CD4-positive, alpha-beta T cell treated with Interleukin-21 for 1 hour (primary cell): ENCODE measurements at regions not wholly inside any gene's neighbourhood (a gene's known extent, or its start where the extent isn't known, plus 50 kb on each side); places are given as distances from the start of the nearest gene placed in this dataset.

Experiments used
- DNase-seq: peaks from one replicate; pipeline ENCODE4 v3.0.0-alpha.2; 2020

DNA sequence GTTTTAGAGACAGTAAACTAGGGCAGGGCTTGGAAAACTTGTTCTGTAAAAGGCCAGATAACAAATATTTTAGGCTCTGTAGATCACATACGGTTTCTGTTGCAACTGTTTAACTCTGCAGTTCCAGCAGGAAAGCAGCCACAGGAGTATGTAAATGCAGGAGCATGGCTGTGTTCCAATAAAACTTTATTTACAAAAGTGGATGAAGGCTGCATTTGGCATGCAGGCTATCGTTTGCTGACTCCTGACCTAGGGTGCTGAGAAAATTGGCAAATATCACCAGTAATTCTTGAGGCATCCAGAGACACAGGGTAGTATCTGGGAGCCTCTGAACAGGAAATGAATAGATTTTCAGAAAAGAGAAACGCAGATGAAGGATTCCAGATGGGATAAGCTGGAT, 274.0 kb downstream of the MAF start:
- no peak for DNase-seq

DNA sequence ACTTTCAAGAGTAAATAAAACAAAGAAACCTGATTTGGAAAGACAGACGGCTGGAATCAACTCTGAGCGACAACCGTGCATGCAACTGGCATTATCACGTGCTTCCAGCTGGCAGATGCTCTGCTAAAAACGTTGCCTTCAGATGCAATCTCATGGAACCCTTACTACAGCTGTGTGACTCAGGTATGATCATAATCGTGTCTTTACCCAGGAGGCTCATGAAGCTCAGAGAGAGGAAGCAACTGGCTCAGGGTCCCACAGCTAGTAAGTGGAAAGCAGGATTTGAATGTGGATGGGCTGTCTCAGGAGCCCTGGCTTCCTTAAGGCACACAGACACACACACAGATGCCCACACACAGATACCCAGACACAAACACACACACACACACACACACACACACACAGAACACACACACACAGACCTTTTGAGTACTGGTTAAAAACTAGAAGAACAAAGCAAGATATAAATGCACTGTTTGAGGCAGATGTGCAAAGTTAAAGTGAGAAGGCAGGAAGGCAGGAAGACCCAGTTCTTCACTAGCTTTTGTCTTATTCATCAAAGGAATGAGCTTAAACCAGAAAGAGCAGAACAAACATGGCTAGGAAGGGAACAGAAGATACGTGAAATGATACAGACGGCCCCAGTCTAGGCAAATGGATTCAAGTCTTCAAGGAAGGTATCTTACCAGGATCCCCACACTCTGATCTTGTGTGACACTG, 275.2 kb downstream of the MAF start:
- DNase-seq = no peak

DNA sequence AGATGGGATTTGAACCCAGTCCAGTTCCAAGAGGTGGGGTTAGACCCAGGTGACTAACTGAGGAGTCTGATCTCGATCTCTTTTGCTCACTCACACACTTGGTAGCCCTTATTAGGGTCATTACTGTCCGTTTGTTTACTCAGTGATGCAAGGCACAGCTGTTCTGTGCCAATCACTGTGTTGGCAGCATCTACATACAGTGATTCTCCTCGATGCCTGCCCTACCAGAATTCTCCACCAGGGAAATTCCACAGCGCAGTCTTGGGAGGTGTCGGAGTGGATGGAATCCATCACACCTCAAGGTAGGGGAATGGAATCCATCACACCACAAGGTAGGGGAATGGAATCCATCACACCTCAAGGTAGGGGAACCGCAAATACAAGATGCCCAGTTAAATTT, 279.6 kb downstream of the MAF start:
- no peak for DNase-seq

- DNase-seq = no peak
Observed at GRCh38 chr16:79318143-79318899, 282.2 kb downstream of the MAF start.

DNA sequence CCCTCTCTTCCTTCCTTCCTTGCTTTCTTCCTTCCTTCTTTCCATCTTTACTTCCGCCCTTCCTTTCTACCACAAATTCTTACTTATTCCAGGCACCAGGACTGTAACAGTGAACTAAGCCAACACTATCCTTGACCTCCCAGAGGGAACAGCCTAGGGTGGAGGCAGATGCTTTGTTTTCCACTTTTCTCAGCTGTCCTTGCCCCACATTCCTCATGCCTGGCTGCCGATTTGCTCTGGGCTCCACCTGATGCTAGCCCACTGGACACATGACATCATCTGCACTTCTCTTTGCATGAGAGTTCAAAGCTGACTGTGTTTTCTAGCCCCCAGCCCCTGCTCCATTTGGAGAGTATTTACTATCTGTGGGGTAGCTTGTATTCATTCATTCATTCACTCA, 283.0 kb downstream of the MAF start:
- no peak for DNase-seq

GRCh38 chr16:79317026-79317425, 283.5 kb downstream of the MAF start:
- no peak for DNase-seq

- DNase-seq = no peak
Observed at GRCh38 chr16:79316004-79316458, 284.5 kb downstream of the MAF start.

GRCh38 chr16:79312502-79312901, 288.0 kb downstream of the MAF start:
- DNase-seq = no peak

GRCh38 chr16:79310710-79311109, 289.8 kb downstream of the MAF start:
- DNase-seq = no peak

GRCh38 chr16:79309606-79310005, 290.9 kb downstream of the MAF start:
- no peak for DNase-seq

DNA sequence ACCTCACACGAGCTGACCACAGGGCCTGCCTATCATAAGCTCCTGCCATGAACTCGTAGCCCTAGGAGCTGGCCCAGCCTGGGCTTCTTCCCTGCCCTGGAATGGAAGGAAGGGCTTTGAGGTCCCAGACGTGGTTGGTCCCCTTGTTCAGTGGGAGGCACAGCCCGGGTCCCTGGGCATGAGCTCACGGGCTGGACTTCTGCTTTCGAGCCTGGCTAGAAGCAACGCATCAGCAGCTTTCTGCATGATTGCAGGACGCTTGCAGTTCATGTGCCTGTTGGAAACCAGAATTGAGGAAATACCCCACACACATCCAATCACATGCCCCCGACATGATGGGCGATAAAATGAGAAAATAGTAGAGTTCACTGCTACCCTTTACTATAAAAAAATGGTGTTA, 293.3 kb downstream of the MAF start:
- no peak for DNase-seq

DNA sequence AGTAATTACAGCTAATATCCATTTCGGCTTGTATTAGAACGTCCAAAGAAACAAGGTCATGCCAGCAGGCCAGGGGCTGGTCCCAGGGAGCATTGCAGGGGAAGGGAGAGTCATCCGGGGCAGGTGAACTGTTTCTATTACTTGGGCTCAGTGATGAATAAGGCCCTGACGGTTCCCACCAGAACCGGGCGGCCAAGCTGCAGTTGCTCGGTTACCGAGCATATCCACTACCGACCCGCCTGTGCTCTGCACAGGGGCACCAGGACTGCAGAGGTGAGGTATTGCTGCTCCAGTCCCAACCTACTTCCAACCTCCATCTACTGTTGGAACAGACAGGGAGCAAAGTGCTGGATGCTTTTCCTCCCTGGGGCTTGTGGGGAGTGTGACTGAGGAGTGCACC, 295.5 kb downstream of the MAF start:
- no peak for DNase-seq

- no peak for DNase-seq
Observed at GRCh38 chr16:79303959-79304387, 296.6 kb downstream of the MAF start.

DNA sequence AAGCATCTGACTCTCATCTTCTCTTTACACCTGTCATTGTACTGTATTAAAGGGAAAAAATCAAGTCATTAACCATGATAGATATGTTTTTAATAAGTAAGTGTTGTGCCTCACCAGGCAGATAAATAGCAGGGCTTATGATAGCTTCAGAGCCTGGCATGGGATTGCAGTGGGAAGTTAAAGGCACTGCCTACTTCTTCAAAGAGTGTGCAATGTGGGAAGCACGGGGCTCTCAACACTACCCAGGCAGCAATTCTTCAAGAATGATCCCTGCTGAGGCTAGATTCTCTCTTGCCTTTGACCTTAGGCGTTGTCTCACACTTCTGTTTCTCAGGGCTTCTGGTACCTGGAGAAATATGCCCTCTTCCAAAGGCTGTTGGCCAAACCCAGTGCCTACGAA, 297.3 kb downstream of the MAF start:
- DNase-seq = no peak

- DNase-seq = no peak
Observed at GRCh38 chr16:79302731-79303130, 297.8 kb downstream of the MAF start.

DNA sequence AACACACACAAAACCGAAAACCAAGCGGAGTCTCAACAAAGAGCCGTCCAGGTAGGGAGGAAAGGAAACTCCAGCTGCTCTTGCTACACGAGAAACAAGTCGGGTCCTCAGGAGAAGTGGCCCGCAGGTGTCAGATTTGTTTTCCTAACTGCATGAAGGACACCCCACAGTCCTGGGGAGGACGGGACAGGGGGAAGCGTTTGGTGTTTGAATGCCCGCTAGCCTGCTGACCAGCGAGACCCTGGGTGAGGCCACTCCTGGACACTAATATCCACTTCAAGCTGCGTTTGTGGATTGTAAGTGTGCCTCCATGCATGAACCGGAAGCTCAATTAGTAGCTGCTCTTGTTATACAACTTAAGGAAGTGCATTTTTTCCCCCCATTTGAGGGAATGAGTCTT, 299.5 kb downstream of the MAF start:
- DNase-seq = no peak

DNA sequence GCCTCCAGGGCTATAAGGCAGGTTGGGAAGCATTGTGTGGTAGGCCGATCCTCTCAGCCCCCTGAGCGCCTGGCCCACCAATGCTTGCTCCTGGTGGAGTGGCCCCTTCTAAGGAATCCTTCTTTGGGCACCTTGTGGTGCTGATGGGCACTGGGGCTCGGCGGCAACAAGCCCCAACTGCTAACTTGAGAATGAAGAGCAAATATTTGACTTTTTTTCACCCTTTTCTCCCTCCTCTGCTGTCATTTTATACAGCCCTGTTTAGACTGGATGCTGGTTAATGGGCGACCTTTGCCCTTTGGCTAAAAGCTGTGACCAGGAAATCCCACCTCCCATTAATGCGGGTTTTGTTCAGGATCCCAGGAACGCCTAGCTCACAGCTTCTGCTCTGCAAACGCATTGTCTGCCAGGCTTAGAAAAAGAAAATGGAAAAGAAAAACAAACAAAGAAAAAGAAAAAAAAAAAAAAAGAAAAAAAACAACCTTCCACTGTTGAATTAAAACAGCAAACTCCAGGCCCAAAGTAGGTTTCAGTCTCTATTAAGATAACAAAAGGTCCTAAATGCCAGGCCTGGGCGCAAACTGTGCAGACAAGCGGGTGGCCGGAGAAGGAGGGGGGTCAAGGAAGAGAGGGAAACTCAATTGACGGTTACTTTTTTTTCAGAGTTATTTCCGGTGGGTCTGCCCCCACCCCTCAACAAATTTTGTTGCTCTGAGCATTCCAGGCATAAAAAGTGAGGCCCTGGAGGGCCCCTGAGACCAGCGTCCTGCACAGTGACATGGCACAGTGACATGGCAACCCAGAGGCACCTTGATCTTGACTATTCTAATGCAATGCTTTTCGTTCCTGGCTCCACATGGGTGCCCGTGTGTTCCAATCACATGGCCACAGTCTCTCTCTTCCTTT, 301.4 kb downstream of the MAF start:
- no peak for DNase-seq

DNA sequence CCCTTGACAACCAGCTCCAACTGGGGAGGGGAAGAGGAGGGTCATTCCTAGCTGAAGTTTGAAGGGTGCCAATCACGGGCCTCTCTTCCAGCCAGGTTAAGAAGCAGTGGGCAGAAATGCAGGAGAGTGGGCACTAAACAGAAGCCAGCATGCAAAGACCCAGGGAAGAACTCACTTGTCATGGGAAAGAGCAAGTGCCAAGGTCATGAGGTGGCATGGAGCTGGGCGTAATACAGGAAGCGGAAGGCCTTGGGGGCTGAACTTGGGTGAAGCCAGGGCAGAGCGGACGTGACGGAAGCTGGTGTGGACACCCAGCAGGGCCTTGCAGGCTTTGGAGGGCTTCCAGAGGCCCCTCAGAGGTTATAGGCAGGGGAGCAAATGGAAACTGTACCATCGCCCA, 302.1 kb downstream of the MAF start:
- no peak for DNase-seq

GRCh38 chr16:79297805-79298204, 302.7 kb downstream of the MAF start:
- no peak for DNase-seq

GRCh38 chr16:79297296-79297695, 303.2 kb downstream of the MAF start:
- DNase-seq = no peak

GRCh38 chr16:79296491-79296890, 304.0 kb downstream of the MAF start:
- peak; percentile 59 for DNase-seq

DNA sequence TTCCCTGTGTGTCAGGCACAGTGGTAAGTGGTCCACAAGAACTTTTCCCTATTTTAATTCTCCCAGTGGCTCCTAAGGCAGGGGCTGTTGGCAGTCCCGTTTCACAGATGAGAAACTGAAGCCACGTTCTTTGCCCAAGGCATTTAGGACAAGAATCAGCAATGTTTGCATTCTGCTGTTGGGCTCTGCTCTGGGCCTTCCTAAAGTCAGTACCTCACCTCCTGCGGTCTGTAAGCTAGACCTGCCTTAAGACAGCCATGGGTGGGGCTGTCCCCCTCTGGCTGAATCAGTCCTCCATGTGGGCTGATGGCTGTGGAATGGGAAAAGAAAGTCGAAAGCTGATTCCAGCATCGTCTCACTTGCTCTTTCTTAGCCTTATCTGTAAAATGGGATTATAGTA, 304.8 kb downstream of the MAF start:
- DNase-seq = no peak

DNA sequence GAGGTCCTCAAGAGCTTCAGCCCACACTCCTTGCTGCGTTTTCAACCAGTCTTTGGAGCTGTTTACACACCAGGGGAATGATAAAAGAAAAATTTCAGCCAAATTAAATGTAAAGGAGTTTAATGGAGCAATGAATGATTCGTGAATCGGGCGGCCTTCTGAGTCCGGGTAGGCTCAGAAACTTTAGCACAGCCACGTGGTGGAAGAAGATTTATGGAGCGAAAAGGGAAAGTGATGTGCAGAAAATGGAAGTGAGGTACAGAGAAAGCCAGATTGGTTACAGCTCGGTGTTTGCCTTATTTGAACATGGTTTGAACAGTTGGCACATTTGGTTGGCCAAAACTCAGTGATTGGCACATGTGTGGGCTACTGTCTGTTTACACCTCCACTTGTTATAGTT, 305.4 kb downstream of the MAF start:
- no peak for DNase-seq

GRCh38 chr16:79294568-79294967, 306.0 kb downstream of the MAF start:
- DNase-seq = no peak
